Upper lobe of left lung (tissue), 4 donors: ENCODE measurements at regions not wholly inside any gene's neighbourhood (a gene's known extent, or its start where the extent isn't known, plus 50 kb on each side); places are given as distances from the start of the nearest gene placed in this dataset.

Experiments
- EP300 ChIP-seq, 4 donors: sonication (generic); formaldehyde crosslinking; IDR thresholded peaks; one replicate each; pipeline ENCODE4 v1.5.1; 2017; ENCODE audit warnings: antibody characterized with exemption in 4 of 4, control low read depth in 2 of 4
- POLR2A ChIP-seq, 4 donors: fragments of 450-650 bp; IDR thresholded peaks; one replicate each; pipeline ENCODE4 v1.5.1; 2016 to 2017; ENCODE audit warnings: antibody characterized with exemption in 4 of 4, mild to moderate bottlenecking in 2 of 4
- POLR2AphosphoS5 ChIP-seq, 2 donors: sonication (generic); formaldehyde crosslinking; IDR thresholded peaks; one replicate each; pipeline ENCODE4 v1.5.1; 2017; ENCODE audit warnings: antibody characterized with exemption in 2 of 2
- TF ChIP-seq, protein P1 (sequence below), 6 experiments: fragments of 450-650 bp in 4 of 6; fragments of 200-600 bp in 2 of 6; sonication (generic) in 2 of 6; IDR thresholded peaks; one replicate each; pipeline ENCODE4 v1.5.1; 2016 to 2019; ENCODE audit warnings: antibody characterized with exemption in 6 of 6

DNA sequence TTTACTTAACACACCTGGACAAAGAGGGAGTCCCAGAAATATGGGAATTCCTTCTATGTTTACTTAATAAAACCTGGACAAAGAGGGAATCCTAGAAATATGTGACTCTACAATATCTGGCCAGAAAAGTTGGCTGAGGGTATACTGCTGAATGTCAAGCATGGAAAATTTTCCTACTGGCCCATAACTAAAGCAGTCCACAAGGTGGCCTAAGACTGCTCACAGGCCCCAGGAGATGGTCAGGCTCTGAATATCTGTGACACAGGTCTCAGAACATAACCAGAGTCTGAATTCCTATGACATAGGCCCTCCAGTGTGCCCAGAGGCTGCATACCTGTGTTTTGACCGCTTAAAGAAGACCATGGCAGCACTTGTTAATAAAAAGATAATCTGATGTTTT lies 578.2 kb upstream of the NRSN1 start:
- TF ChIP-seq, protein P1, sequence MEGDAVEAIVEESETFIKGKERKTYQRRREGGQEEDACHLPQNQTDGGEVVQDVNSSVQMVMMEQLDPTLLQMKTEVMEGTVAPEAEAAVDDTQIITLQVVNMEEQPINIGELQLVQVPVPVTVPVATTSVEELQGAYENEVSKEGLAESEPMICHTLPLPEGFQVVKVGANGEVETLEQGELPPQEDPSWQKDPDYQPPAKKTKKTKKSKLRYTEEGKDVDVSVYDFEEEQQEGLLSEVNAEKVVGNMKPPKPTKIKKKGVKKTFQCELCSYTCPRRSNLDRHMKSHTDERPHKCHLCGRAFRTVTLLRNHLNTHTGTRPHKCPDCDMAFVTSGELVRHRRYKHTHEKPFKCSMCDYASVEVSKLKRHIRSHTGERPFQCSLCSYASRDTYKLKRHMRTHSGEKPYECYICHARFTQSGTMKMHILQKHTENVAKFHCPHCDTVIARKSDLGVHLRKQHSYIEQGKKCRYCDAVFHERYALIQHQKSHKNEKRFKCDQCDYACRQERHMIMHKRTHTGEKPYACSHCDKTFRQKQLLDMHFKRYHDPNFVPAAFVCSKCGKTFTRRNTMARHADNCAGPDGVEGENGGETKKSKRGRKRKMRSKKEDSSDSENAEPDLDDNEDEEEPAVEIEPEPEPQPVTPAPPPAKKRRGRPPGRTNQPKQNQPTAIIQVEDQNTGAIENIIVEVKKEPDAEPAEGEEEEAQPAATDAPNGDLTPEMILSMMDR (IDR thresholded peaks at IDR 0.05): peak in 1 of 6 experiments; percentile 7
- TF ChIP-seq POLR2A (IDR thresholded peaks at IDR 0.05) (no peak), EP300 (IDR thresholded peaks at IDR 0.05) (no peak), POLR2AphosphoS5 (IDR thresholded peaks at IDR 0.05) (no peak)
